ENCODE measurements at regions not wholly inside any gene's neighbourhood (a gene's known extent, or its start where the extent isn't known, plus 50 kb on each side); places are given as distances from the start of the nearest gene placed in this dataset.

- TF ChIP-seq CTCF (optimal IDR thresholded peaks at IDR 0.05 in 1 of 3, IDR thresholded peaks at IDR 0.05 in 1 of 3, conservative IDR thresholded peaks at IDR 0.05 in 1 of 3; ENCODE audit: extremely low read depth in 1 of 3, insufficient read depth in 2 of 3, low read length in 3 of 3) (no peak), EZH2 (IDR thresholded peaks at IDR 0.05; ENCODE audit: low read length) (no peak)
These were observed 545.6 kb downstream of the QKI start for GRCh38 chr6:163960128-163960527.

Data from keratinocyte (primary cell).